ENCODE measurements at regions not wholly inside any gene's neighbourhood (a gene's known extent, or its start where the extent isn't known, plus 50 kb on each side); places are given as distances from the start of the nearest gene placed in this dataset.
A peak's percentile ranks its signal among the peaks of the same experiment; 100 is the strongest.

- H3K27ac ChIP-seq (ENCODE audit: low read depth in 2 of 2, low read length in 2 of 2): no peak overlapping the region
- no peaks in the 10 kb centered on the region for H3K36me3 ChIP-seq (ENCODE audit: control insufficient read depth in 2 of 3, insufficient read depth in 3 of 3, low read length in 3 of 3)
- no peak for TF ChIP-seq CTCF (IDR thresholded peaks at IDR 0.05; ENCODE audit: borderline replicate concordance, extremely low read depth, insufficient read depth)
- no peak overlapping the region for H3K9ac ChIP-seq (ENCODE audit: low read length in 3 of 3)
- FAIRE-seq (no peak), DNase-seq (peak in 4 of 5 donors; percentile 38 to 75 (median 58))
- no peaks in the 10 kb centered on the region for H3K27me3 ChIP-seq (ENCODE audit: control insufficient read depth, insufficient read depth, low read length)
- H3K4me1 ChIP-seq (ENCODE audit: control insufficient read depth in 2 of 3, insufficient read depth in 2 of 3, low read depth in 1 of 3, low read length in 3 of 3): peaks cover 2 to 6% (median 5%) of the 10 kb centered on the region in 3 donors
- H3K4me3 ChIP-seq (ENCODE audit: low read length in 3 of 3): peak overlapping the region in 2 of 3 donors; percentile 39 to 40
- H3K9me3 ChIP-seq (ENCODE audit: control insufficient read depth in 2 of 3, insufficient read depth in 1 of 3, low read length in 3 of 3): no peaks in the 10 kb centered on the region
- intact Hi-C loops (cut with DNase I): no loop called here
Measured at GRCh38 chr12:75877763-75878621, 153.6 kb downstream of the PHLDA1 start.

GRCh38 chr12:75876832-75877762 lies 154.5 kb downstream of the PHLDA1 start:
- no peak for FAIRE-seq
- Histone ChIP-seq H3K9me3 (ENCODE audit: control insufficient read depth in 2 of 3, insufficient read depth in 1 of 3, low read length in 3 of 3) (no peaks in the 10 kb centered on the region), H3K4me3 (ENCODE audit: low read length in 3 of 3) (peak overlapping the region in 1 of 3 donors; percentile 40), H3K4me1 (ENCODE audit: control insufficient read depth in 2 of 3, insufficient read depth in 2 of 3, low read depth in 1 of 3, low read length in 3 of 3) (peaks cover 2 to 6% (median 5%) of the 10 kb centered on the region in 3 donors), H3K36me3 (ENCODE audit: control insufficient read depth in 2 of 3, insufficient read depth in 3 of 3, low read length in 3 of 3) (no peaks in the 10 kb centered on the region), H3K9ac (ENCODE audit: low read length in 3 of 3) (no peak overlapping the region), H3K27me3 (ENCODE audit: control insufficient read depth, insufficient read depth, low read length) (no peaks in the 10 kb centered on the region), H3K27ac (ENCODE audit: low read depth in 2 of 2, low read length in 2 of 2) (peak overlapping the region in 1 of 2 donors; percentile 12)
- intact Hi-C loops (cut with DNase I): no loop called here
- DNase-seq: peak in 2 of 5 donors; percentile 32 to 37
- no peak for TF ChIP-seq CTCF (IDR thresholded peaks at IDR 0.05; ENCODE audit: borderline replicate concordance, extremely low read depth, insufficient read depth)

GRCh38 chr12:75874441-75874840 lies 157.1 kb downstream of the PHLDA1 start:
- peaks cover 2 to 6% (median 5%) of the 10 kb centered on the region in 3 donors for H3K4me1 ChIP-seq (ENCODE audit: control insufficient read depth in 2 of 3, insufficient read depth in 2 of 3, low read depth in 1 of 3, low read length in 3 of 3)
- no peak overlapping the region for H3K27ac ChIP-seq (ENCODE audit: low read depth in 2 of 2, low read length in 2 of 2)
- H3K27me3 ChIP-seq (ENCODE audit: control insufficient read depth, insufficient read depth, low read length): no peaks in the 10 kb centered on the region
- no peaks in the 10 kb centered on the region for H3K9me3 ChIP-seq (ENCODE audit: control insufficient read depth in 2 of 3, insufficient read depth in 1 of 3, low read length in 3 of 3)
- FAIRE-seq: no peak
- H3K36me3 ChIP-seq (ENCODE audit: control insufficient read depth in 2 of 3, insufficient read depth in 3 of 3, low read length in 3 of 3): no peaks in the 10 kb centered on the region
- DNase-seq: no peak
- no peak overlapping the region for H3K9ac ChIP-seq (ENCODE audit: low read length in 3 of 3)
- H3K4me3 ChIP-seq (ENCODE audit: low read length in 3 of 3): no peak overlapping the region
- no peak for TF ChIP-seq CTCF (IDR thresholded peaks at IDR 0.05; ENCODE audit: borderline replicate concordance, extremely low read depth, insufficient read depth)
- intact Hi-C loops (cut with DNase I): no loop called here

Measured in kidney (tissue), 13 donors.